ENCODE measurements at regions not wholly inside any gene's neighbourhood (a gene's known extent, or its start where the extent isn't known, plus 50 kb on each side); places are given as distances from the start of the nearest gene placed in this dataset.

DNA sequence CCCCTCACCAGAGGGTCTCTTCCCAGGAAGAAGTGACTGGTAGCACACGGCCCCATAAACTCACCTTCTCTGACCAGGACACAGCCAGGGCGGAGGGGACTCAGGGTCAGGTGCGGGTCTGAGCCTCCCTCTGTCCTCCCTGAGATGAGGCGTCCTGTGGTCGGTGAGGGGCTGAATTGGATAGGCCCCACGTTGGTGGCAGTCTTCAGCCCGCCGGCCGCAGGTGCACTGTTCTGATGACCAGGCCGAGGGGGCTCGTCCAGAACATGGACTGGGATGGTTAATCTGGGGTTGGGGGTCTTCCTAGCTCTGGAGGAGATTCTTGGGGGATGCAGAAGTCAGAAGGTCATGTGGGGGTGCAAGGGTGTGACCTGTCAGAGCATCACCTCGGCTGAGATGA lies 102.2 kb upstream of the PPP1R26 start:
- no peaks in the 10 kb centered on the region for H3K27me3 ChIP-seq
- H3K4me1 ChIP-seq, result no peaks in the 10 kb centered on the region
- no peak overlapping the region for H3K27ac ChIP-seq
- 74 to 100% methylated on average over 1 to 4 of the region's 12 CpGs for WGBS, 2 donors
- intact Hi-C loops (cut with DNase I; ENCODE audit: low total_unique reads), result no loop called here
- TF ChIP-seq, protein P1, sequence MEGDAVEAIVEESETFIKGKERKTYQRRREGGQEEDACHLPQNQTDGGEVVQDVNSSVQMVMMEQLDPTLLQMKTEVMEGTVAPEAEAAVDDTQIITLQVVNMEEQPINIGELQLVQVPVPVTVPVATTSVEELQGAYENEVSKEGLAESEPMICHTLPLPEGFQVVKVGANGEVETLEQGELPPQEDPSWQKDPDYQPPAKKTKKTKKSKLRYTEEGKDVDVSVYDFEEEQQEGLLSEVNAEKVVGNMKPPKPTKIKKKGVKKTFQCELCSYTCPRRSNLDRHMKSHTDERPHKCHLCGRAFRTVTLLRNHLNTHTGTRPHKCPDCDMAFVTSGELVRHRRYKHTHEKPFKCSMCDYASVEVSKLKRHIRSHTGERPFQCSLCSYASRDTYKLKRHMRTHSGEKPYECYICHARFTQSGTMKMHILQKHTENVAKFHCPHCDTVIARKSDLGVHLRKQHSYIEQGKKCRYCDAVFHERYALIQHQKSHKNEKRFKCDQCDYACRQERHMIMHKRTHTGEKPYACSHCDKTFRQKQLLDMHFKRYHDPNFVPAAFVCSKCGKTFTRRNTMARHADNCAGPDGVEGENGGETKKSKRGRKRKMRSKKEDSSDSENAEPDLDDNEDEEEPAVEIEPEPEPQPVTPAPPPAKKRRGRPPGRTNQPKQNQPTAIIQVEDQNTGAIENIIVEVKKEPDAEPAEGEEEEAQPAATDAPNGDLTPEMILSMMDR (IDR thresholded peaks at IDR 0.05), result no peak
- no peak for TF ChIP-seq POLR2A (IDR thresholded peaks at IDR 0.05)
- no peaks in the 10 kb centered on the region for H3K9me3 ChIP-seq
- no peak overlapping the region for H3K4me3 ChIP-seq
- no peaks in the 10 kb centered on the region for H3K36me3 ChIP-seq (ENCODE audit: low read depth, missing control alignments)
- no peak for DNase-seq

DNA sequence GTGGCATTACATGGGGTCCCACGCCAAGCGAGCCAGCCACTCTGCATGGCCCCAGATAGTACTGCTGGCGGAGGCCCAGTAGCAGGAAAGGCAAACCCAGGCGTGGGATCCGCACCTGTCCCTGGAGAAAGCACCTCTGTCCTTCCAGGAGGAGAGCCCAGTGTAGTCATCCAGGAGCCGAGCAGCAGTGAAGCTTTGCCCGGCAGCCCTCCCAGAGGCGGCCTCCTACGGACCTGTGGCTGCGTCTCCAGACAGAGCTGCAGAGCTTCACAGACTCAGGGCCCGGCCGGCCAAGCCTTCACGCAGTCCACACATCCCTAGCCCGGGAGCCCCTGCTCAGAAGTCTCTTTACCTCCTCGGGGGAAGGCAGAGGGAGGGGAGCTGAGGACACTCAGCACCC lies 100.8 kb upstream of the PPP1R26 start:
- DNase-seq, result no peak
- TF ChIP-seq, protein P1 (IDR thresholded peaks at IDR 0.05), result no peak
- no peak for TF ChIP-seq POLR2A (IDR thresholded peaks at IDR 0.05)
- no peak overlapping the region for H3K4me3 ChIP-seq
- 95% methylated on average over 8 of the region's 15 CpGs; no CpG with 5 or more reads in 1 of the 2 donors for WGBS, 2 donors
- H3K36me3 ChIP-seq (ENCODE audit: low read depth, missing control alignments), result no peaks in the 10 kb centered on the region
- H3K27ac ChIP-seq, result no peak overlapping the region
- intact Hi-C loops (cut with DNase I; ENCODE audit: low total_unique reads), result no loop called here
- H3K27me3 ChIP-seq, result no peaks in the 10 kb centered on the region
- no peaks in the 10 kb centered on the region for H3K9me3 ChIP-seq
- H3K4me1 ChIP-seq, result no peaks in the 10 kb centered on the region

DNA sequence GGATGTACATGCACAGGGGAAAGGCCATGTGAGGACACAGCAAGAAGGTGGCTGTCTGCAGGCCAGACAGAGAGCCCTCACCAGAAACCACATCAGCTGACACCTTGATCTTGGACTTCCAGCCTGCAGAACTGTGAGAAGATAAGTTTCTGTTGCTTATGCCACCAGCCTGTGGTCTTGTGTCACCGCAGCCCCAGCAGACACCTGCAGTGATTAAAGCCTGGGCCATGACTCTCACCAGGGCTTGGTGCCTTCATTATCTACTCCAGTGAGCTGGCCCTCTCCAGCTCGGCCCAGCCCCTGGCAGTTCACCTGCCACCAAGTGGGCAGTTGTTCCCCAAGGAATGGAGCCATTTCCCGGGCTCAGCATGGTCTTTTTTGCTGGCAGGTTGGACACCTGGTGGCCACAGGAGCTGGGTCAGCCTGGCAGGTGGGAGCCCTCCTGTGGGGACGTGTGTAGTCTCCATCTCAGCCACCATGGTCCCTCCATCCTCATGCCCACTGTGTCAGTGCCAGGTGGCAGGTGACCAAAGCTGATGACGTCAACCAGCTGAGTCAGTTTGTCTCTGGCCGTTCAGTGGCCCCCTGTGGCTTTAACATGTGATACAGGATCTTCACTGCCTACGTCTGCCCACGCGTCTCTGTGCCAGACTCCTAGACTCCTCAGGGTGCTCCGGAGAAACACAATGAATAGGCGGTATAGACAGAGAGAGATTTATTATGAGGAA lies 99.9 kb upstream of the PPP1R26 start:
- Histone ChIP-seq H3K27ac (no peak overlapping the region), H3K4me1 (no peaks in the 10 kb centered on the region), H3K27me3 (no peaks in the 10 kb centered on the region), H3K4me3 (no peak overlapping the region), H3K9me3 (no peaks in the 10 kb centered on the region), H3K36me3 (ENCODE audit: low read depth, missing control alignments) (no peaks in the 10 kb centered on the region)
- TF ChIP-seq POLR2A (IDR thresholded peaks at IDR 0.05), result no peak
- TF ChIP-seq, protein P1 (IDR thresholded peaks at IDR 0.05), result no peak
- WGBS, 2 donors, result 91 to 94% methylated on average over 7 to 11 of the region's 11 CpGs
- intact Hi-C loops (cut with DNase I; ENCODE audit: low total_unique reads), result no loop called here
- no peak for DNase-seq

DNA sequence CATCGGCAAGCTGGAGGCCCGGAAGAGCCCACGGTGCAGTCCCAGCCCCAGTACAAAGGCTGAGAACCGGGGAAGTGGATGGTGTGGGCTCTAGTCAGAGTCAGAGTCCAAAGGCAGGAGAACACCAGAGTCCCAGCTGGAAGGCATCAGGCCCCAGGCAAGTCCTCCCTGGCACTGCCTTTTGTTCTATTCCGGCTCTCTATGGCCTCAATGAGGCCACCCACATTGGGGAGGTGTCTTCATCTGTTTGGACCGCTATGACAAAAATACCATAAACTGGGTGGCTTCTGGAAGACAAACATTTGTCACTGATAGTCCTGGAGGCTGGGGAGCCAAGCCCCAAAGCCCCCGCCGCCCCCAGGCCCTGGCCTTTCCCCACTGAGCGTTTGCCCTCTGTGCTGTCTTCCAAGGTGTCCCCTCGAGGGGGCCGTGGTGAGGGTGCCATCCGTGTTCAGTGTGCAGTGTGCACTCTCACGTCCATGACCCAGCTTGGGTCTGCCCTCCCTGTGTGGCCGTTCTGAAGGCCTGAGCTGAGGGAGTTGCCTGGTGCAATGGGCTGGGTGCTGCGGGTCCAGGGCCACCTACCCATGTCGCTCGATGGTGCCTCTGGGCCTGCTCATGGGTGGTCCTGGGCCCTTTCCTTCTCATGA lies 99.1 kb upstream of the PPP1R26 start:
- intact Hi-C loops (cut with DNase I; ENCODE audit: low total_unique reads), result no loop called here
- Histone ChIP-seq H3K27ac (no peak overlapping the region), H3K9me3 (no peaks in the 10 kb centered on the region), H3K4me3 (no peak overlapping the region), H3K36me3 (ENCODE audit: low read depth, missing control alignments) (no peaks in the 10 kb centered on the region), H3K4me1 (no peaks in the 10 kb centered on the region), H3K27me3 (no peaks in the 10 kb centered on the region)
- DNase-seq, result no peak
- TF ChIP-seq, protein P1 (IDR thresholded peaks at IDR 0.05), result no peak
- TF ChIP-seq POLR2A (IDR thresholded peaks at IDR 0.05), result no peak
- WGBS, 2 donors, result 92% methylated on average over 4 to 17 of the region's 17 CpGs
